Heart left ventricle (tissue), 13 donors: ENCODE measurements at regions not wholly inside any gene's neighbourhood (a gene's known extent, or its start where the extent isn't known, plus 50 kb on each side); places are given as distances from the start of the nearest gene placed in this dataset.

ENCODE experiments used
- POLR2A ChIP-seq, 2 donors: fragments of 450-650 bp; IDR thresholded peaks; one replicate each; pipeline ENCODE4 v1.6.1; 2017; ENCODE audit warnings: antibody characterized with exemption in 2 of 2, mild to moderate bottlenecking in 2 of 2, moderate library complexity in 2 of 2
- TF ChIP-seq, protein P1 (sequence below), 12 donors: fragments of 200-600 bp; sonication (generic) in 4 of 12; IDR thresholded peaks; one replicate each; pipeline versions ENCODE4 v1.5.0 to v1.8.0; 2018 to 2022; ENCODE audit warnings: antibody characterized with exemption in 12 of 12, mild to moderate bottlenecking in 5 of 12
- donor health status: ischemic (EF 13 %, LVEDD 7.1; RV severe dilation, severe dysfunction).
- donor health status: DM: no; HTN: yes; CAD: no.
- donor health status: DM: no; HTN: no; CAD: no.
- donor health status: ischemic (EF 25% LVEDD 6.9; RV normal size, moderate dysfunction).
- donor health status: ischemic (EF 25% LVEDD 5.7; RV mildly dilated, moderate dysfunction).
- donor health status: ischemic (EF 35%, LVEDD 5.7; RV mildly dilated, moderate dysfunction).
- donor health status: nonischemic (EF 11% LVEDD 7.7; RV severe dilation, severe dysfunction).
- donor health status: DM: yes; HTN: yes; CAD: no.
- donor health status: PGD.
- donor health status: ischemic (EF 29% LVEDD 5.4; RV normal size, mild dysfunction).
- donor health status: nonischemic (EF 23%, LVEDD 6.1; RV moderate dilation, normal function).

DNA sequence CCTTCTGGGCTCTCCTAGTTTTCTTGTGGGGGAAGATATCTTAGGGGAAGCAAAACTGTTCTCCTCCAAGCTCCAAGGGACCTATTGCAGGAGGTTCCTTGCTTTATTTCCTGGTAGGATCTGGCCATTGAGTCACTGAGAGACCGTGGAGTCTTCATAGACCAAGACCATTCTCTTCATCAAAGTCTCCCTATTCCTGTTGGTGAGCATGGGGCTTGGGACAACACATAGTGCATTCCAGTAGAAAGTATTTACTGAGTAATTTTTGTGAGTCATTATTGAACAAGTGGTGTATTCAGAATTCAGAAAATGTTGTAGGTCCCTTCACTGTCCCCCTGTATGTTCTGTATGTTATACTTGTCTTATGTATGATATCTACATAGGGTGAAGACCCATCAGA lies 133.6 kb downstream of the CDH26 start:
- no peak for TF ChIP-seq POLR2A (IDR thresholded peaks at IDR 0.05)
- TF ChIP-seq, protein P1, sequence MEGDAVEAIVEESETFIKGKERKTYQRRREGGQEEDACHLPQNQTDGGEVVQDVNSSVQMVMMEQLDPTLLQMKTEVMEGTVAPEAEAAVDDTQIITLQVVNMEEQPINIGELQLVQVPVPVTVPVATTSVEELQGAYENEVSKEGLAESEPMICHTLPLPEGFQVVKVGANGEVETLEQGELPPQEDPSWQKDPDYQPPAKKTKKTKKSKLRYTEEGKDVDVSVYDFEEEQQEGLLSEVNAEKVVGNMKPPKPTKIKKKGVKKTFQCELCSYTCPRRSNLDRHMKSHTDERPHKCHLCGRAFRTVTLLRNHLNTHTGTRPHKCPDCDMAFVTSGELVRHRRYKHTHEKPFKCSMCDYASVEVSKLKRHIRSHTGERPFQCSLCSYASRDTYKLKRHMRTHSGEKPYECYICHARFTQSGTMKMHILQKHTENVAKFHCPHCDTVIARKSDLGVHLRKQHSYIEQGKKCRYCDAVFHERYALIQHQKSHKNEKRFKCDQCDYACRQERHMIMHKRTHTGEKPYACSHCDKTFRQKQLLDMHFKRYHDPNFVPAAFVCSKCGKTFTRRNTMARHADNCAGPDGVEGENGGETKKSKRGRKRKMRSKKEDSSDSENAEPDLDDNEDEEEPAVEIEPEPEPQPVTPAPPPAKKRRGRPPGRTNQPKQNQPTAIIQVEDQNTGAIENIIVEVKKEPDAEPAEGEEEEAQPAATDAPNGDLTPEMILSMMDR (IDR thresholded peaks at IDR 0.05): no peak
